Breast epithelium (tissue), 4 donors: ENCODE measurements at regions not wholly inside any gene's neighbourhood (a gene's known extent, or its start where the extent isn't known, plus 50 kb on each side); places are given as distances from the start of the nearest gene placed in this dataset.

ENCODE experiments used
- DNase-seq, 2 donors: peaks; one replicate each; pipeline ENCODE4 v3.0.0-alpha.2; 2019; ENCODE audit warnings: low spot score in 2 of 2
- H3K27ac ChIP-seq, 2 donors: fragments of 200-600 bp; sonication (generic) in 1 of 2; one replicate each; pipeline ENCODE4 v1.5.1; 2016 to 2019; ENCODE audit warnings: mild to moderate bottlenecking in 1 of 2
- H3K27me3 ChIP-seq, 2 donors: fragments of 200-600 bp; sonication (generic) in 1 of 2; one replicate each; pipeline versions ENCODE4 v1.5.1 to v1.6.0; 2017 to 2019; ENCODE audit warnings: control low read depth in 1 of 2, mild to moderate bottlenecking in 1 of 2
- H3K36me3 ChIP-seq: fragments of 200-600 bp; one replicate; pipeline ENCODE4 v1.5.1; 2019
- H3K4me1 ChIP-seq, 2 donors: fragments of 200-600 bp; sonication (generic); one replicate each; pipeline ENCODE4 v1.5.1; 2016 to 2019; ENCODE audit warnings: control low read depth in 1 of 2
- H3K4me3 ChIP-seq, 3 donors: fragments of 200-600 bp; sonication (generic); 1 replicate in 2 of 3; 2 replicates in 1 of 3; pipeline ENCODE4 v1.5.1; 2016 to 2019; ENCODE audit warnings: mild to moderate bottlenecking in 3 of 3, moderate library complexity in 2 of 3
- H3K9me3 ChIP-seq, 2 donors: fragments of 200-600 bp; sonication (generic) in 1 of 2; one replicate each; pipeline ENCODE4 v1.5.1; 2016 to 2019; ENCODE audit warnings: control low read depth in 1 of 2
- POLR2A ChIP-seq: fragments of 450-650 bp; IDR thresholded peaks from one replicate; pipeline ENCODE4 v1.6.1; 2016; ENCODE audit warnings: antibody characterized with exemption, mild to moderate bottlenecking, moderate library complexity
- POLR2AphosphoS5 ChIP-seq, 3 donors: sonication (generic); formaldehyde crosslinking; IDR thresholded peaks; one replicate each; pipeline ENCODE4 v1.6.1; 2017; ENCODE audit warnings: antibody characterized with exemption in 3 of 3
- intact Hi-C: fragments of 100-400 bp; cut with DNase I; formaldehyde crosslinking; loops from one replicate; pipeline ENCODE4 v1.15.1; 2023; ENCODE audit warnings: low total_unique reads
- TF ChIP-seq, protein P1 (sequence below), 3 donors: fragments of 450-650 bp; IDR thresholded peaks; one replicate each; pipeline ENCODE4 v1.5.1; 2016 to 2017; ENCODE audit warnings: antibody characterized with exemption in 3 of 3, mild to moderate bottlenecking in 3 of 3, moderate library complexity in 3 of 3

DNA sequence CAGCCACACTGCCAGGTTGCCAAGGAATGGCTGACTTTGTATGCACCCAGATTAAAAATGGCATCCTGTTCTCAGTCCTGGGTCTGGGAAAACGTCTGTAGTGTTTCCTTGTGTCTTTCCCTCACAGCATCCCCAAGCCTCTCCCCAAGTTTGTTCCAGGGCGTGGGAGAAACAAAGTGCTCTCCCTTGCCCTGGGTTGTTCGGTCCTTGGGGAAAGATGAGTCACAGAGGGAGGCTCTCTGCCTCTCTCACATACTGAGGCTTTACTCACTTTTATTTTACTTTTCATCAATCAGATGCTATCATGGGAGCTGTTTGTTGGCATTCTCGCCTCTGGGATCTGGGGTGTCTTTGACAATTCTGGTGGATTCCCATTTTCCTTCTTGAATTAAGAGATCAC, 492.3 kb downstream of the XIRP2 start:
- Histone ChIP-seq H3K4me3 (no peak overlapping the region), H3K36me3 (no peaks in the 10 kb centered on the region), H3K27me3 (no peaks in the 10 kb centered on the region), H3K27ac (no peak overlapping the region), H3K4me1 (no peaks in the 10 kb centered on the region), H3K9me3 (no peaks in the 10 kb centered on the region)
- TF ChIP-seq POLR2A (no peak), POLR2AphosphoS5 (IDR thresholded peaks at IDR 0.05) (no peak)
- TF ChIP-seq, protein P1, sequence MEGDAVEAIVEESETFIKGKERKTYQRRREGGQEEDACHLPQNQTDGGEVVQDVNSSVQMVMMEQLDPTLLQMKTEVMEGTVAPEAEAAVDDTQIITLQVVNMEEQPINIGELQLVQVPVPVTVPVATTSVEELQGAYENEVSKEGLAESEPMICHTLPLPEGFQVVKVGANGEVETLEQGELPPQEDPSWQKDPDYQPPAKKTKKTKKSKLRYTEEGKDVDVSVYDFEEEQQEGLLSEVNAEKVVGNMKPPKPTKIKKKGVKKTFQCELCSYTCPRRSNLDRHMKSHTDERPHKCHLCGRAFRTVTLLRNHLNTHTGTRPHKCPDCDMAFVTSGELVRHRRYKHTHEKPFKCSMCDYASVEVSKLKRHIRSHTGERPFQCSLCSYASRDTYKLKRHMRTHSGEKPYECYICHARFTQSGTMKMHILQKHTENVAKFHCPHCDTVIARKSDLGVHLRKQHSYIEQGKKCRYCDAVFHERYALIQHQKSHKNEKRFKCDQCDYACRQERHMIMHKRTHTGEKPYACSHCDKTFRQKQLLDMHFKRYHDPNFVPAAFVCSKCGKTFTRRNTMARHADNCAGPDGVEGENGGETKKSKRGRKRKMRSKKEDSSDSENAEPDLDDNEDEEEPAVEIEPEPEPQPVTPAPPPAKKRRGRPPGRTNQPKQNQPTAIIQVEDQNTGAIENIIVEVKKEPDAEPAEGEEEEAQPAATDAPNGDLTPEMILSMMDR (IDR thresholded peaks at IDR 0.05): no peak
- no peak for DNase-seq
- intact Hi-C loops: no loop called here

DNA sequence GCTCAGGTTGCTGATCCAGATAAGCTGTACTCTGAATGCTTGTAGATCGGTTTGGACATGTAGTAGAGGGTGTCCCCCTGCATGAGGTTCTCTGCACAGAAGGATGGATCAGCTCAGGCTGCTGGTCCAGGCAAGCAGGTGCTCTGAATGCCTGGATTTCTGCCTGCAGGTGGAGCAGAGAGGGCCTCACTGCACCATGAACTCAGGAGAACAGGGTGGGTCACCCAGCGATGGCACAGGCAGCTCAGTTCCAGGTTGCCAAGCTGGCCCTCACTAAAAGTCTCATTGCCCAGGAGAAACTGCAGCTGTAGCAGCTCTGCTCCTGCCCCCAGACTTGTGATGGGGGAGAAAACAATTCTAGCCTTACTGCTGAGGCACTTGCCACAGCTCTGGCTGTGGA, 491.8 kb downstream of the XIRP2 start:
- Histone ChIP-seq H3K9me3 (no peaks in the 10 kb centered on the region), H3K27me3 (no peaks in the 10 kb centered on the region), H3K4me3 (no peak overlapping the region), H3K4me1 (no peaks in the 10 kb centered on the region), H3K36me3 (no peaks in the 10 kb centered on the region), H3K27ac (no peak overlapping the region)
- DNase-seq: no peak
- intact Hi-C loops: no loop called here
- TF ChIP-seq, protein P1 (IDR thresholded peaks at IDR 0.05): no peak
- no peak for TF ChIP-seq POLR2A
- TF ChIP-seq POLR2AphosphoS5 (IDR thresholded peaks at IDR 0.05): no peak

DNA sequence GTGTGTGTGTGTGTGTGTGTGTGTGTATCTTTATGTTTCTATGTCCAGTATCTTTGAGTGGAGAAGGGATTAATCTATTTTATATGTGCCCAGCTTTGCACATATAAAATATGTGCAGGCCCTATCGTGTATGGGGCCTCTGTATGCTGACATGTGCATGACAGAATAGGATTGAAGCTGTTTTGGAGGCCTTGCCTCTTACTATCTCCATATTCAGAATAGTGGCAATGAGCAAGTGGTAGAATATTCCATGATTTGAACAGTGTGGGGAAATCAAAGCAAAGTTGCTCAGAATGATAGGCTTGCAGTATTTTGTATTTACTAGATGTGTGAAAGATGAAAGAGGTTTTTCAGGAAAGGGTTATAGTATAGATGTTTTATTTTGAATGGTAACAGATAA, 480.8 kb downstream of the XIRP2 start:
- DNase-seq: no peak
- Histone ChIP-seq H3K9me3 (peaks cover 0 to 5% of the 10 kb centered on the region in 2 donors), H3K4me3 (no peak overlapping the region), H3K4me1 (no peaks in the 10 kb centered on the region), H3K36me3 (no peaks in the 10 kb centered on the region), H3K27me3 (no peaks in the 10 kb centered on the region), H3K27ac (no peak overlapping the region)
- intact Hi-C loops: no loop called here
- TF ChIP-seq POLR2AphosphoS5 (IDR thresholded peaks at IDR 0.05) (no peak), POLR2A (no peak)
- TF ChIP-seq, protein P1 (IDR thresholded peaks at IDR 0.05): no peak

DNA sequence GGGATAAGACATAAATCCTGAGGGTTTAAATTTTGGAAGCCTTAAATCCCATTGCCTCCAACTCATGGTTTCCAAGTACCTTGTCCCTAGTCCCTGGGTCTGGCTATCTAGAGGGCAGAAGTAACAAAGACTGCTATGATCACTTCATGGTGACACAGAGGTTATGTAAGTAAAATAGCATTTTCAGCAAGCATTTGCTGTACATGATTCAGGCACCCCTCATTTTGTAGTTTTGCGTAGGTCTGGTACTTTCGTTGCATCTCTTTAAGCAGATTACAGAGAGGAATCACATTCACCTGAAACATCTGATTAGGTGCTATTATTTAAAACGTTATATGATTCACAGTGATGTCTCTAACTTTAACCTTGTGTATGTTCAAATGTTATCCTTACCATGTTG, 480.1 kb downstream of the XIRP2 start:
- H3K27ac ChIP-seq: no peak overlapping the region
- H3K9me3 ChIP-seq: peaks cover 0 to under 1% of the 10 kb centered on the region in 2 donors
- no peak overlapping the region for H3K4me3 ChIP-seq
- no peak for TF ChIP-seq POLR2A
- TF ChIP-seq POLR2AphosphoS5 (IDR thresholded peaks at IDR 0.05): no peak
- TF ChIP-seq, protein P1 (IDR thresholded peaks at IDR 0.05): no peak
- H3K36me3 ChIP-seq: no peaks in the 10 kb centered on the region
- intact Hi-C loops: no loop called here
- H3K4me1 ChIP-seq: no peaks in the 10 kb centered on the region
- H3K27me3 ChIP-seq: no peaks in the 10 kb centered on the region
- no peak for DNase-seq

DNA sequence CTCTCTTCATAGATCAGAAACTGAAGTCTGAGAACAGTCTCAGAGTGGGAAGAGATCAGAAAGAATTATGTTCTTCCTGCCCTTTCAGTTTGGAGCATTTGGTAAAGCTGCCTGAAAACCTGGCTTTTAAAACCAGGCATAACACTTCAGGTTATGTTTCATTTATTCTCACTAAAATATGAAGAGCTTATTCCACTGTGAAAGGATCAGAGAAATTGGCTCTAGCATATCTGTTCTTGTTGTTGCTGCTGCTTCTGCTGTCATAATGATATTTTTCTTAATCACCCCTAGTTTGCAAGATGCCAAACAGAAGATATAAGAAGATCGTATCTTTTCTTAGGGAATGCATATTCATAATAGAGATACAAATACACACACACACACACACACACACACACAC, 476.9 kb downstream of the XIRP2 start:
- no peaks in the 10 kb centered on the region for H3K36me3 ChIP-seq
- H3K27ac ChIP-seq: no peak overlapping the region
- intact Hi-C loops: no loop called here
- TF ChIP-seq, protein P1 (IDR thresholded peaks at IDR 0.05): no peak
- TF ChIP-seq POLR2AphosphoS5 (IDR thresholded peaks at IDR 0.05) (no peak), POLR2A (no peak)
- H3K9me3 ChIP-seq: no peaks in the 10 kb centered on the region
- H3K4me3 ChIP-seq: no peak overlapping the region
- no peaks in the 10 kb centered on the region for H3K4me1 ChIP-seq
- DNase-seq: no peak
- H3K27me3 ChIP-seq: no peaks in the 10 kb centered on the region
